Peyer's patch (tissue), 4 donors: ENCODE measurements at regions not wholly inside any gene's neighbourhood (a gene's known extent, or its start where the extent isn't known, plus 50 kb on each side); places are given as distances from the start of the nearest gene placed in this dataset.

Experiments used
- POLR2A ChIP-seq, 2 donors: fragments of 450-650 bp; IDR thresholded peaks; one replicate each; pipeline ENCODE4 v1.5.1; 2017; ENCODE audit warnings: antibody characterized with exemption in 2 of 2, mild to moderate bottlenecking in 2 of 2, moderate library complexity in 2 of 2
- TF ChIP-seq, protein P1 (sequence below), 6 experiments: fragments of 450-650 bp in 4 of 6; fragments of 200-600 bp in 2 of 6; sonication (generic) in 1 of 6; IDR thresholded peaks; one replicate each; pipeline ENCODE4 v1.5.1; 2017 to 2019; ENCODE audit warnings: antibody characterized with exemption in 6 of 6, mild to moderate bottlenecking in 3 of 6, moderate library complexity in 1 of 6

DNA sequence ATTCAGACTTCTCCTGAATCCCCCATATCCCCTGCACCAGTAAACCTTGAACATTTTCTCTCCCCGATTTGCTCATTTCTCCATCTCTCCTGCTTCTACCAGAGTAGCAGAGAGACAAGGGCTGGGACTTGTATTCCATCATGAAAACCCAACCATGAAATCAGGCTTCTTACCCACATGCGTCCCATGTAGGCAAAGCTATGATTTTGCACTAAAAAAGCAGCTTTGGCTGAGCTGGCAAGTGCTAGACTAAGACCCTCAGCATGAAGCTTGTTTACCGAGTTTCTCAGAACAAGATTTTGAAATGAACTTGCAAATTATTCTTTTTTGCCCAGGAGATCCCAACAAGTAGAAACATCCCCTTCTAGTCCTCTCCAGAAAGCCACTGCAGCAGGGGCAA lies 80.3 kb upstream of the RFLNA start:
- no peak for TF ChIP-seq POLR2A (IDR thresholded peaks at IDR 0.05)
- TF ChIP-seq, protein P1, sequence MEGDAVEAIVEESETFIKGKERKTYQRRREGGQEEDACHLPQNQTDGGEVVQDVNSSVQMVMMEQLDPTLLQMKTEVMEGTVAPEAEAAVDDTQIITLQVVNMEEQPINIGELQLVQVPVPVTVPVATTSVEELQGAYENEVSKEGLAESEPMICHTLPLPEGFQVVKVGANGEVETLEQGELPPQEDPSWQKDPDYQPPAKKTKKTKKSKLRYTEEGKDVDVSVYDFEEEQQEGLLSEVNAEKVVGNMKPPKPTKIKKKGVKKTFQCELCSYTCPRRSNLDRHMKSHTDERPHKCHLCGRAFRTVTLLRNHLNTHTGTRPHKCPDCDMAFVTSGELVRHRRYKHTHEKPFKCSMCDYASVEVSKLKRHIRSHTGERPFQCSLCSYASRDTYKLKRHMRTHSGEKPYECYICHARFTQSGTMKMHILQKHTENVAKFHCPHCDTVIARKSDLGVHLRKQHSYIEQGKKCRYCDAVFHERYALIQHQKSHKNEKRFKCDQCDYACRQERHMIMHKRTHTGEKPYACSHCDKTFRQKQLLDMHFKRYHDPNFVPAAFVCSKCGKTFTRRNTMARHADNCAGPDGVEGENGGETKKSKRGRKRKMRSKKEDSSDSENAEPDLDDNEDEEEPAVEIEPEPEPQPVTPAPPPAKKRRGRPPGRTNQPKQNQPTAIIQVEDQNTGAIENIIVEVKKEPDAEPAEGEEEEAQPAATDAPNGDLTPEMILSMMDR (IDR thresholded peaks at IDR 0.05), result no peak
